ENCODE measurements at regions not wholly inside any gene's neighbourhood (a gene's known extent, or its start where the extent isn't known, plus 50 kb on each side); places are given as distances from the start of the nearest gene placed in this dataset.

DNA sequence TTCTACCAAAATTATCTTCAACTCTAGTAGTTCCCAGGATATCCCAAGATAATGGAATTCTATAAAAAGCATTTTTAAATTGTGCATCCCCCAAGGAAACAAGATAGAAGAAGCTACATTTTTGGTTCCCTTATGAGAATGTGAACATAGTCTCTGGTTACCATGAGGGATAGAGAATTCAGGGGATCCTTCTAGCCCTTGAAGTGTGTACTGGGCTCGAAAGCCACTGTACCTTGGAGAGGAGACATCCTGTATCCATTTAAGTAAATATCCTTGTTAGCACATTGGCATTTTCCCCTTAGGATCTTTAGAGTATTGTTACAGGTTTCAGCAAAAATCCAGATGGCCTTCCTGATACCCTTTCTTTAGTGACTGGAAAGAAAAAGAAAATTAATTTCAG is 228.5 kb downstream of the RTP5 start:
- no peak for TF ChIP-seq EZH2phosphoT487 (conservative IDR thresholded peaks at IDR 0.05; ENCODE audit: low read length)
- TF ChIP-seq, protein P1, sequence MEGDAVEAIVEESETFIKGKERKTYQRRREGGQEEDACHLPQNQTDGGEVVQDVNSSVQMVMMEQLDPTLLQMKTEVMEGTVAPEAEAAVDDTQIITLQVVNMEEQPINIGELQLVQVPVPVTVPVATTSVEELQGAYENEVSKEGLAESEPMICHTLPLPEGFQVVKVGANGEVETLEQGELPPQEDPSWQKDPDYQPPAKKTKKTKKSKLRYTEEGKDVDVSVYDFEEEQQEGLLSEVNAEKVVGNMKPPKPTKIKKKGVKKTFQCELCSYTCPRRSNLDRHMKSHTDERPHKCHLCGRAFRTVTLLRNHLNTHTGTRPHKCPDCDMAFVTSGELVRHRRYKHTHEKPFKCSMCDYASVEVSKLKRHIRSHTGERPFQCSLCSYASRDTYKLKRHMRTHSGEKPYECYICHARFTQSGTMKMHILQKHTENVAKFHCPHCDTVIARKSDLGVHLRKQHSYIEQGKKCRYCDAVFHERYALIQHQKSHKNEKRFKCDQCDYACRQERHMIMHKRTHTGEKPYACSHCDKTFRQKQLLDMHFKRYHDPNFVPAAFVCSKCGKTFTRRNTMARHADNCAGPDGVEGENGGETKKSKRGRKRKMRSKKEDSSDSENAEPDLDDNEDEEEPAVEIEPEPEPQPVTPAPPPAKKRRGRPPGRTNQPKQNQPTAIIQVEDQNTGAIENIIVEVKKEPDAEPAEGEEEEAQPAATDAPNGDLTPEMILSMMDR (IDR thresholded peaks at IDR 0.05; ENCODE audit: insufficient read depth, low read length, poor library complexity, severe bottlenecking): no peak

Measured in SU-DHL-6 (cell line).